HG02623 (cell line): ENCODE measurements at regions not wholly inside any gene's neighbourhood (a gene's known extent, or its start where the extent isn't known, plus 50 kb on each side); places are given as distances from the start of the nearest gene placed in this dataset.
A peak's percentile ranks its signal among the peaks of the same experiment; 100 is the strongest.

Experiments used
- ATAC-seq: cut with Tn5 transposase; IDR thresholded peaks from one replicate; pipeline ENCODE4 v1.9.1; 2021; ENCODE audit warnings: moderate library complexity; ENCODE audit not compliant: unreplicated experiment

DNA sequence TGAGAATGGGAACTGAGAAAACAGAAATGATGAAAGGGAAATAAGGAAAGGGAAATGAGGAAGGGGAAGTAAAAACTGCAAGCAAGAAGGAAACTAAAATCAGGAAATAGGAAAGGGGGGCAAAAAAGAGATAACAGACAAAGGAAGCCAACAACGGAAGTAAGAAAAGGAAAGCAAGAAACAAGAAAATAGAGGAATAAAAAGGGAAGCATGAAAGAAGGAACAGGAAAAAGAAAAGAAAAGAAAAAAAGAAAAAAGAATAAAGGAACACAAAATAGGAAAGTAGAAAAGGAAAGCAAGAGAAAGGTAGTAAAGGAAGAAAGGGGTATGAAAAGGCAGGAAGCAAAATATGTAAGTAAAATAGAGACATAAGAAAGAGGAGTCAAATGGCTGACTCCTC lies 241.2 kb upstream of the NCKAP5 start:
- ATAC-seq, result no peak

DNA sequence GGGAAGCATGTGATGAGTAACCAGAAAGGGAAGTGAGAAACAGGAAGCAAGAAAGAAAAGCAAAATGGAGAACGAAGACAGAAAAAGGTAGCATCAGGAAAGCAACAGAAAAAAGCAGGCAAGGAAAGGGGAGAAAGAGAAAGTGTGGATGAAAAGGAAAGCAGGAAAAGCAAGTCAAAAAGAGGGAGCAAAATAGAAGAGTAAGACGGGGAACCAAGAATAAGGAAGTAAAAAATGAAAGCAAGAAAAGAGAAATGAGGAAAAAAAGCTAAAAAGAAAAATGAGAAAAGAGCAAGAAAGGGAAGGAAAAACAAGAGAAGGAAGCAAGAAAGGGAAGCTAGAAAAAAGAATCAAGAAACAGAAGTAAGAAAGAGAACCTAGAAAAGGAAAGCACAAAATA lies 242.3 kb upstream of the NCKAP5 start:
- ATAC-seq, result no peak

DNA sequence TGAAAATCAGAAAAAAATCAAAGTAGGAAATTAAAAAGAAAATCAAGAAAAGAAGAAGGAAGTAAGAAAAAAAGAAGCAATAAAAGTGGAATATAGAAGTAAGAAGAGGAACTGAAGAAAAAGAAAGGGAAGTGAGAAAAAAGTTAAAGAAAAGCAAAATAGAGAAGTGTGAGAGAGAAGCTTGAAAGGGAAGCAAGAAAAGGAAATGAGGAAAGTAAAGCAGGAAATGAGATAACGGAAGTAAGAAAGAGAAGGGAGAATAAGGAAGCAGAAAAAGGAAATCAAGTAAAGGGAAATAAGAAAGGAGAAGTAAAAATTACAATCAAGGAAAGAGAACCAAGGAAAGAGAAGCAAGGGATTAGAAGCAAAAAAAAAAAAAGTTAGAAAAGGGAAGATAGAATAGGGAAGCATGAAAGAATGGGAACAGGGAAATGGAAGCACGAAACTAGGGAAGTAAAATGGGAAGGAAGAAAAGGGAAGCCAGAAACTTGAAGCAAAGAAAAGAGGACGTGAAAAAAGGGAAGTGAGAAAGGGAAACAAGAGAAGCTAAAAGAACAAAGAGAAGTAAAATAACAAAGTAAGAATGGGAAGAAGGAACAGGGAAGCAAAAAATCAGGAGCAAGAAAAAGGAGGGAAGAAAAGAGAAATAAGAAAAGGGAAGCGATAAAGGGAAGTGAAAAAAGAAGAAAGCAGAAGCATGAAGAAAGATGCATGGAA lies 243.3 kb upstream of the NCKAP5 start:
- ATAC-seq, result no peak

DNA sequence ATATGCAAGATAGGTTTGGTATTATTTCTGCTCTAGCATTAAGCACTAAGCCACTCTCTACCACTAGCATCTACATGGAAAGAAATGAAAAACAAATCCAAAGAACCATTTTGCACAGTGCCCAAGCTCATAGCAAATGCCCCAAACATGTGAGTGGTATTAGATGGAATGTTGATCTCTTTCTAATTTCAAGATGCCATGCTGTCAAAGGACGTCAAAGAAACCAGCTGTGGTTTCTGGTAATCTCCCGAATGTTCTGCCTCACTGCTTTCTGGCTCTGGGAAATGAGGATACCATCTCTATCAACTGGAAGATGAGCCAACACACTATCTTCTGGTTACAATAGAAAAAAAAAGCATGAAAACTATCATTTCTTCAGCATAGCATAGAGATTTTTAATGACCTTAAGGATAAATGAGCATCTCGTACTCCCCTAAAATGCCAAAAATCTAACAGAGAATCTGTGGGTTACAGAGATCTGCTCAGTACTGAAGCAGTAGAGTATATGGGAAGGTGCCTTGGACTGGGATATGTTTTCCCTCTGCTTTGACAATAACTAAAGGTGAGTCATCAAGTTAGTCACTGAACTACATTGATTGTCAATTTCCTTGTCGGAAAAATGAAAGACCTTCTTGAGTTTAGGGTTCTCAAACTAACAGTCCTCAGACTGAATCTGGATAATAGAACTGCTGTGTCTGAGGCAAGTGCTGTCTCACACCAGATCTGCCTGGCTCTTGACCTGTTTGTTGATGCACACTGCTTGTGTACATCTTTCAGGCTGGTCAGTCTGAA lies 244.8 kb upstream of the NCKAP5 start:
- ATAC-seq, result no peak

DNA sequence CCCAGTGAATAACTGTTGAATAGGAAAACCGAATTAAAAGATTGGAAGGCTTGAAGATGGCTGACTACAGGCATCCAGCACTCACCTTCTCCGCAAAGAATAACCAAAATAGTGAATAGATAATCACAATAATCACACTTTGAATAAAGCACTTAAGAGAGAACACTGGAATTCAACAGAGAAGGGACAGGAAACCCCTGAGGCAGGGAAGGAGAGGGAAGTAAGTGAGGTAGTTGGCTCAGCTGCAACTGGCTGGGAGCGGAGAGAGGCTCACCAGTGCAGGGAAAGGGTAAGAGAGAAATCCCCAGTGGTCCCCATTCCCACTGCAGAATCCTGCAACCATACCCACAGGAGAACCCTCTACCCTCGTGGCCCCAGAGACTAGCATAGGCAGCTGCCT lies 246.6 kb upstream of the NCKAP5 start:
- no peak for ATAC-seq

DNA sequence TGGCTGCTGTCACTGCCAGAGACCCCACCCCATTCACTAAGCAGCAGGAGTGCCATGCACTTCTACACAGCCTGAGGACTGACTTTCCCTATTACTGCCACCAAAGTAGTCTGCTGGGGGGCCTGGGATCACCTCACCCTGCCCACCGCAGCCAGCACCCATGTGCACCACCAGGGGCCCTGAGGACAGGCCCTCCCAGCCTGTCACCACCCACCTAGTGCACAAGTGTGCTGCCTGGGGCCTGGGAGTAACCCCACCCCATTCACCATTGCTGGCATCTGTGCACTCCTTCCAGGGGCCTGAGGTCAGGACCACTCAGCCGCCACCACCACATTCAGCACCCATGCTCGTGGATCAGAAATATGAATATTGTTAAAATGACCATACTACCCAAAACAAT lies 247.8 kb upstream of the NCKAP5 start:
- no peak for ATAC-seq

DNA sequence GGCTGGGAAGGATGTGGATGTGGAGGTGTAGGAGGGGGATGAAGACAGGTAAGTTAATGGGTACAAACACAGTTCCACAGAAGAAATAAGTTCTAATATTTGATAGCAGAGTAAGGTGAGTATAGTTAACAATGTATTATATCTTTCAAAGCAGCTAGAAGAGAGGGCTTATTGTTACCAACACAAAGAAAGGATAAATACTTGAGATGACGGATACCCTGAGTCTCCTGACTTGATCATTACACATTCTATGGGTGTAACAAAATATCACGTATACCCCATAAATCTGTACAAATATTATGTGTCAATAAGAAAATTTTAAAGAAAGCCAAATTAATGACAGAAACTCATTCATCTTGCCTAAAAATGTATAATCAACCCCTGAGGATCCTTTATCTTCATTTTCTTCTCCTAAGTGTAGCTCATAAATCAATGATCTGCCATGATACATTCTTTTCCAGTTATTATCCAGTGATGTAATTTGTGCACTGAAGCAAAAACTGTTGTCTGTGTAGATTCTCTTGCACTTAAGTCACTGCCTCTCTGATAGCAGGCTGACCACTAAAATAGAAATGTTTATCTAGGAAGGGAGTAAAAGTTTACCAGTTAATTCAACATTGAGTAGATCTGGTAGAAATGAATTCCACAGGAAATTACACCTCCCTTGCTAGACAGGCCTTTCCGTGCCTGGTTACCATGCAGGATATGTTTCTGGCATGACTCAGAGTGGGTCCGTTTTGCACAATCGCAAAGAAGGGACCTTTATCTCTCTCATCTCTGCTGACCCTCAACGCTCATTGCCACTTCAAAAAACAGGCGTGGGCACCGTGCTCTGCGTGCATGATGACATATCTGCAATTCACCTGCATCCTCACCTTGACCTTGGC lies 249.7 kb upstream of the NCKAP5 start:
- ATAC-seq, result no peak

DNA sequence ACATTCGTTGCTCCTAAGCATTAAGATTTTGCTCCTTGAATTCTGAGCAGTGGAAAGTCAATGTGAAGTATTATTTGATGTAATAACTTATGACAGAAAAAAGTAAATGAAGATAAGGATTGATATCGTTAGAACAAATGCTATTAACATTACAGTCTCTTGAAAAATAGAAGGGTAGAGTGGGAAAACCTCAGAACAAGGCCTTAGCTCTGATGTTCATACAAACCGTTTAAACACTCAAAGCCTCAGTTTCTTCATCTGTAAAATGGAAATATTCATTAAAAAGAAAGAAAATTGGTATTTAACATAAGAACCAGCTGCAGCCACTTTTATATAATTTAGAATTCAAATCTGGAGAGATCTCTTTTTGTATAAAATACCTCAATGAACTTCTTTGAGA lies 250.4 kb upstream of the NCKAP5 start:
- ATAC-seq, result no peak

DNA sequence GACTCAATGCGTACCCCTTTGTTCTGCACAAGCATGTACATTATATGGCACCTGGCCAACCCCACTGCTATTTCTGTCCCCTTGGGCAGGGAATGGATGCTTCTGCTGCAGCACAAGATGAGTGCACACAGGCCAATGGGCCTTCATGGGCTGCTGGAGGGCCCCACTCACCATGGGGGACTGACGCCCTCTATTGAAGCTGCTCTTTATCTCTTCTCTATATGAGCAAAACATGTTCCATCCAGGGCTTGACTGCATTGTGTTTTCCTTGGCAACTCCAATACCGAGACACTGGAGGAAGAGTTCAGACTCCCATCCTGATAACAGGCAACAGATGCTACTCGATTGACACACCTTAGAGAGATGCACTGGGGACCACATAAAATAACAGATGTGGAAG lies 251.6 kb upstream of the NCKAP5 start:
- no peak for ATAC-seq

DNA sequence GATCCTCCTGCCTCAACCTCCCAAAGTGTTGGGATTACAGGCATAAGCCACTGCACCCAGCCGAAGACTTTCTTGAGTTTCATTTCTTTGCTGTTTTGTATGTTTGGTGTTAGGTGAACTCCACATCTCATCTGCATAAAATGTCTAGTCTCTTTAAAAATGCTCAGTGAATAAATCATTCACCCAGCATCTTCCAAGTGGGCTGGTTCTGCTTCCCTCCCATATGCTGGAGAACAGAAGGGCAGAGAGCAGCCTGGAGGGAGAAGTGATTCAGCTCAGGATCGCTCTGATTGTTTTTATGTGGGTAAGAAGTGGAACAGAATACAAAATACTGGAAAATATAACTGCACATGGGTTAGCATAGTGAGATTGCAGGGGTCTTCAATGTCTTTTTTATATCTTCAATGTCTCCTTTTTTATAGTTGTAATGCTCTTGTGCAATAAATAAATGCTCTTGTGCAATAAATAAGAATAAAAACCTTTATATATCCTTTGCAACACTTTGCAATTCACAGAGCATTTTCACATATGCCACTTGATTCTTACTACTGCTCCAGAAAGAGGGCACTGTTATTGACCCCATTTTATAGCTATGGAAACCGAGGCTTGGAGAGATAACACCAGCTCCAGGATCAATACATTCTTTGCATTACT lies 253.0 kb upstream of the NCKAP5 start:
- ATAC-seq, result no peak

DNA sequence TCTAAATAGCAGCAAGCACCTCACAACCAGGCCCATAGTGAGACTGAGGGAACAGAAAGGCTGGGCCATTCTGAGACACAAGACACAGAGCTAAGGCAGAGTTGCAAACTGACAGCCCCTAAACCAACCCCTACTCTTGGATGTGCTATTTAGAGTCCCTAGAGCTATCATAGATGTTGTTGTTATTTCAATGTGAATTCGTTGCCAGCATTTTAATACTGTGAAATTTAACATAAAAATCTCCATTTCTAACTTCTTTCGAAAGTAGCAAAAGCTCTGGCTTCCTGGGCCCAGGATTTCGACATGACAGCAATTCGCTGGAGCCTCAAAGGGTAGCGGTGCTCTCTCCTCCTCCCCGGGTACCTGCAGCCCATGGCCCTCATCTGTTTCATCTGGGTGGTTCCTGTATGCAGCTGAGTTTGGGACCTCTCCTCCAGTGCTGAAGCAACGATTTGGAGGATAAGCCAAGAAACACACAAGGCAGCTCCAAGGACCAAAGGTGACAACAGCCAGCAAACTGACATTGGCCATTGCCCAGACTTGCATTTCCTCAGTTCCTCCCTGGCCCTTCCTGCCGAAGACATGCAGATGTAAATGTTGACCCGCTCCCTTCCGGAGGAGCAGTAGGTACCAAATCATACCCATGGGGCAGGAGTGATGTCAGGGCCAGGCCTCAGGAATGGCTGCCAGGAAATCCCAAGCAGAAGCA lies 254.4 kb upstream of the NCKAP5 start:
- no peak for ATAC-seq

DNA sequence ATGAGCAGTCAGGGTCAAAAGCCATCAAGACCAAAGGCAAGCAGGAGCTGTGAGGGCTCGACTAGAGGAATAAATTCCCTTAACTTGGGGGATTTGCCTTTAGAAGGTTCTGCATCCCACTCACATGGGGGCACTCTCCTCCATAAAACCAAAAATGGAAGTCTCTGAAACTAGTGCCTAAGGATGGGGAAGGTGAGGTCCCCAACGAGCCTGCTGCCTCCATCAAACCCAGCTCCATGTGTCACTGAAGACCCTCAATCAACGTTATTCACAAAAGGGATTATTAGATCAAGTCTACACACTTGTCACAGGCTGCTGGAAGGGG lies 254.9 kb upstream of the NCKAP5 start:
- no peak for ATAC-seq

DNA sequence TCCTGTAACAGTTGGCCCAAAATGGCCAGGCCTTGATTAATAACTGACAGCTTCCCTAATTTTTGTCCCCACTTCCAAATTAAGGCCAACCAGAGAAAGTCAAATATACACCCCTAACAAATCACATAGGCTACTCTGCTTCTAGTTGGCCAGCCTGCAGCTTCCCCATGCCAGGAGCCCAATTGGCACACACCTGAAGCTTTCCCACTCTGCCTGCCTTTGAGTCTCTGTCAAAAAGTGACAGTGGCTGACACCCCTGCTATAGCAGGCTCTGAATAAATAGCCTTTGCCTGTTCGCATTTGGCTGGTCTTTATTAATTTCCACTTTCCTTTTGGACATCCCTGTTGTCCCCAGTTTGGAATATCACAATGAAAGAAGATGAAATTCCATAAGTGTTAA lies 256.6 kb upstream of the NCKAP5 start:
- no peak for ATAC-seq

DNA sequence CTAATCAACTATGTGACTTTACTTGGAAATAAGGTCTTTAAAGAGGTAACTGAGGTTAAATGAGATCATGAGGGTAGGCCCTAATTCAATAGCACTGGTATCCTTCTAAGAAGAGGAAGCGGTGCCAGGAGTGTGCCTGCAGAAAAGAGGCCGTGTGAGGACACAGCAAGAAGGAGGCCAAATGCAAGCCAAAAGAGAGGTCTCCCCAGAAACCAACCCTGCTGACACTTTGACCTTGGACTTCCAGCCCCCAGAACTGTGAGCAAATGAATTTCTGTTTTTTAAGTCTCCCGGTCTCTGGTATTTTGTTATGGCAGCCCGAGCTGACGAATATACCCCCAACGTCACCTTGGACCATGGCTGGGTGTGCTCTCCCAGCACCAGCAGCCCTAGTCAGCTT lies 257.5 kb upstream of the NCKAP5 start:
- ATAC-seq, result no peak

DNA sequence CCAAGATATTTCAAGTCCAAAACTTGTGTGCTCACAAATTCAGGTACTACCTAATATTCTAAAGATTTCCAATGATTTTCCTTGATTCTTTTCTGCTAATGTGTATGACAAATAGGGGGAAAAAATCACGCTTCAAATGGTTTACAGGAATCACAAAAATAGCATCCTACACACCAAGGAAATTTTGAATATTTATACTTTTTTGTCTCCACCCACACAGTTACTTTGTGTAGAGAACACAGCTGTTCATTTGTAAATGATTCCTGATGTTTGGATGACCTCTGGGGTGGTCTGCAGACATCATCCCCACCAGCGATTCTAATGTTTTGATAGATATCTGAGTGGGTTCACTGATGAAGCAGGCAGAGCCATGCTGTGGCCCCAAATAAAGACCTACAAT lies 260.6 kb upstream of the NCKAP5 start:
- no peak for ATAC-seq

DNA sequence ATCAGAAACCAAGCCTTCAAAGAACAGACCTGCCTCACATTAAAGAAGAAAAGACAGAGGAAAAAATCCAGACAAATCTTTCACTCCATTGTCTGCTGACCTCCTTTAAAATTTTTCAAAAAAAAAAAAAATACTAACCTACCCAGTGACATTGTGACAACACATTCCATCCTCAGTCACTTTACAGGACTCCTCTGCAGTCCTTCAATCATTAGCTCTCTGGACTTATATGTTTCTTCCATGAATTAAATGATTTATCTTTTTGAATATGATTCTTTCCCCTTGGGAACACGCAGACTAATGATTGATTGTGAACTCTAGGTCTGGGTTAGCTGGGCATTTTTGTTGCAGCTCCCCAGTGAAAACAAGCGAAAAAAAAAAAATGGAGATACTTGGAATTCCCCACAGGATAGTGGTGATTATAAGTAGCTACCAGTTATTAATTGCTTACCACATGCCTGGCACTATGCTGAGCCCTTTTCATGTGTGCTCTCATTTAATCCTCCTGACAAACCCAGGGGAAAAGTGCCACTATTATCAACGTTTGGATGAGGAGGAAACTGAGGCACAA lies 261.3 kb upstream of the NCKAP5 start:
- ATAC-seq, result no peak

DNA sequence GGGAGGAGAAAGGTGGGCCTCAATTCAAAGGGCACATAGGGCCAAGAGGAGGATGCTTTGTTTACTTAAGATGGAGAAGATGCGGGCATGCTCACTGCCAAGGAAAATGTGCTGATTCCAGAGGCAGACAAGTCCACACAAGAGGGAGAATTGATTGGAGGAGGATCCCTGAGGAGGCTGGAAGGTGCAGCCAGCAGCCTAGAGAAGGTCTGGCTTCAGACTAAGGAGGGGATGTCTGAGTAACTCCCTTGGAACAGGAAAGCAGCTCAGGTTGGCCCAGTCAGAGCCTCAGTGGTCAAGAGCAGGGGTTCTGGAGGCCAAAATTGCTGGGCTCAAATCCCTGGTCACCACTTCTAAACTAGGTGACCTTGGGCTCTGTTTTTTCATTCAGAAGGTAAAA lies 265.5 kb upstream of the NCKAP5 start:
- no peak for ATAC-seq

DNA sequence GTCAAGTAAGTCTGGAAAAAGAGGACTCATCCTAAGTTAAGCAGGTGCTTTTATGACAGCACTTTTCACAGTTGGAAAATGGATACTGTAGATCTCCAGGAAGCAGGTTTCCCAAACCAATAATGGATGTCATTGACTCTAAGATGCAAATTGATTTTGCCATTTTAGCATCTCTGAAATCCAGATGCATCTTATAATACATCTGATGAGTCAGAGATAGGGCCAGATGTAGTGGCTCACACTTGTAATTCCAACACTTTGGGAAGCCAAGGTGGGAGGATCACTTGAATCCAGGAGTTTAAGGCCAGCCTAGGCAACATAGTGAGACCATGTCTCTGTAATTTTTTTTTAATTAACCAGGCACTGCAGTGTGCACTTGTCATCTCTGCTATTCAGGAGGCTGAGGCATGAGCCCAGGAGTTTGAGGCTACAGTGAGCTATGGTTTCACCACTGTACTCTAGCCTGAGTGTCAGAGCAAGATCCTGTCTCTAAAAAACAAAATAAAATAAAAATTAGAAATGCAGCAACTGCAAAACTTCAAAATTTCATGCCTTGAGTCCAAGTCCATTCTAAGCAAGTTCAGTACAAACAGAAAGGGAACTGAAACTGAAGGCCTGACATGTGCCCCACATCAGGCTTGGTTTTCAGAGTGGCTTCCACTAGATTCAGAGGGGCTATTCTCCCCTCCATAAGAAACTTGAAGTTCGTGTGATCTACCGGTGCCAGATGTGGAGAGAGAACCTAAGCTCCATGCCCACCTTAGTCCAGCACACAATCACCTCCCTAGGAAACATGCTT lies 267.8 kb upstream of the NCKAP5 start:
- peak; percentile 52 for ATAC-seq

DNA sequence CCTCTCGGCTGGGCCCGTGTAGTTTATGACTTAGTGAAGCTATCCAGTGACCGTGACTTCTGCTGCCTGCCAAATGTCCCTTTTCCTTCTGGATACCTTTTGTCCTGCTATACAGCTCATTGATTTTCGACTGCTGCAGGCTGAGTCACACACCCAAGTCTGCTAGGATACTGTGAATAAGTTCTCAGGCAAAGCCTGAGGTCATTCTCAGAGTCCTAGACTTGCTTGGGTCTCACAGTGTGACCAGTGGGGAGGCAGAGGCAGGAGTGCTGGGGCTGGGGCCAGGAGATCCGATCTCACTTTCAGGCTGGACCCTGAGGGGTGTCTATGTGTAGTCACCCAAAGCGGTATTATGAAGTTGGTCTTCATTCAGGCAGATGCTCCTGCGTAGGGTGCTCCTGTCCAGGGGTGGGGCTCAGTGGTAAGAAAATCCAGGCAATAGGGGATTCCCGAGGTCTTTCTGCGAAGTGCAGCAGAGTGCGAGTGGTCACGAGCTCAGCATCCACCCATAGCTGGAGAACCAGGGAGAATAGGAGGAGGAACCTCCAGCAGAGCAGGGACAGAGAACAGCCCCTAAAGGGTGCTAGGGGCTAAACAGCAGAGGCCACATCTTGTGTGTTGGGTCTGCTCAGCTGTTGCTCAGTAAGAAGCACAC lies 268.6 kb upstream of the NCKAP5 start:
- no peak for ATAC-seq
